SK-N-SH (cell line): ENCODE measurements at regions not wholly inside any gene's neighbourhood (a gene's known extent, or its start where the extent isn't known, plus 50 kb on each side); places are given as distances from the start of the nearest gene placed in this dataset.

Experiments used
- CTCF ChIP-seq: fragments of 200-600 bp; sonication (generic); IDR thresholded peaks from 2 replicates; pipeline ENCODE4 v1.6.1; 2017; ENCODE audit warnings: antibody characterized with exemption, mild to moderate bottlenecking, moderate library complexity
- EZH2phosphoT487 ChIP-seq: fragments of 200-600 bp; sonication (generic); IDR thresholded peaks from 2 replicates; pipeline ENCODE4 v1.6.1; 2017; ENCODE audit warnings: low read depth, mixed run types, mild to moderate bottlenecking, antibody characterized with exemption, moderate library complexity, borderline replicate concordance
- FOXM1 ChIP-seq: IDR thresholded peaks from 2 replicates; pipeline ENCODE4 v1.4.0; 2012; ENCODE audit warnings: low read depth, mild to moderate bottlenecking
- GABPA ChIP-seq: IDR thresholded peaks from 2 replicates; pipeline ENCODE4 v1.4.0; 2012; ENCODE audit warnings: low read depth, mild to moderate bottlenecking
- JUND ChIP-seq: IDR thresholded peaks from 2 replicates; pipeline ENCODE4 v1.4.0; 2012
- NFIC ChIP-seq: IDR thresholded peaks from 2 replicates; pipeline ENCODE4 v1.4.0; 2012; ENCODE audit warnings: borderline replicate concordance
- NRF1 ChIP-seq: IDR thresholded peaks from 2 replicates; pipeline ENCODE4 v1.6.1; 2012; ENCODE audit warnings: low read depth, mild to moderate bottlenecking, low read length
- POLR2AphosphoS5 ChIP-seq: IDR thresholded peaks from 2 replicates; pipeline ENCODE4 v1.6.1; 2012; ENCODE audit warnings: low read depth, low read length
- REST ChIP-seq: IDR thresholded peaks from 2 replicates; pipeline ENCODE4 v1.6.1; 2012; ENCODE audit warnings: mild to moderate bottlenecking, low read depth, low read length, moderate library complexity
- YY1 ChIP-seq: IDR thresholded peaks from 2 replicates; pipeline ENCODE4 v1.4.0; 2012; ENCODE audit warnings: low read depth, mild to moderate bottlenecking
- ZBTB33 ChIP-seq: IDR thresholded peaks from 2 replicates; pipeline ENCODE4 v1.4.0; 2012; ENCODE audit warnings: low read depth, borderline replicate concordance

GRCh38 chr5:74441616-74442015 is 198.9 kb downstream of the ENC1 start:
- TF ChIP-seq FOXM1 (no peak), CTCF (no peak), GABPA (no peak), POLR2AphosphoS5 (no peak), JUND (no peak), NFIC (no peak), REST (no peak), YY1 (no peak), NRF1 (no peak), EZH2phosphoT487 (no peak), ZBTB33 (no peak)
